Esophagus squamous epithelium (tissue), 5 donors: ENCODE measurements at regions not wholly inside any gene's neighbourhood (a gene's known extent, or its start where the extent isn't known, plus 50 kb on each side); places are given as distances from the start of the nearest gene placed in this dataset.

ENCODE experiments used
- DNase-seq: peaks from one replicate; lab custom pipeline; 2025; lab: John Stamatoyannopoulos, UW
- H3K27ac ChIP-seq, 4 donors: fragments of 200-600 bp; sonication (generic); one replicate each; pipeline ENCODE4 v1.5.1; 2016 to 2019; ENCODE audit warnings: mild to moderate bottlenecking in 1 of 4
- H3K27me3 ChIP-seq, 4 donors: fragments of 200-600 bp; sonication (generic); 1 replicate in 3 of 4; 2 replicates in 1 of 4; pipeline versions ENCODE4 v1.5.1 to v1.6.0; 2017 to 2021; ENCODE audit warnings: antibody characterized with exemption in 1 of 4
- H3K36me3 ChIP-seq, 3 donors: fragments of 200-600 bp; sonication (generic); one replicate each; pipeline ENCODE4 v1.5.1; 2016 to 2019
- H3K4me1 ChIP-seq, 3 donors: fragments of 200-600 bp; sonication (generic); one replicate each; pipeline ENCODE4 v1.5.1; 2017 to 2019
- H3K4me3 ChIP-seq, 4 donors: fragments of 200-600 bp; sonication (generic); 1 replicate in 3 of 4; 2 replicates in 1 of 4; pipeline ENCODE4 v1.5.1; 2016 to 2019; ENCODE audit warnings: mild to moderate bottlenecking in 2 of 4, moderate library complexity in 1 of 4
- H3K9me3 ChIP-seq, 3 donors: fragments of 200-600 bp; sonication (generic); one replicate each; pipeline ENCODE4 v1.5.1; 2016 to 2019
- POLR2A ChIP-seq, 4 donors: fragments of 450-650 bp; IDR thresholded peaks; one replicate each; pipeline ENCODE4 v1.6.1; 2017; ENCODE audit warnings: antibody characterized with exemption in 4 of 4, mild to moderate bottlenecking in 4 of 4, moderate library complexity in 3 of 4
- WGBS, 2 donors: methylation state at CpG; one replicate each; pipeline ENCODE4 v1.1.5; 2018; 5-methylcytosine and 5-hydroxymethylcytosine counted together
- intact Hi-C: fragments of 100-400 bp; cut with DNase I; formaldehyde crosslinking; loops from one replicate; pipeline ENCODE4 v1.15.0; 2022
- TF ChIP-seq, protein P1 (sequence below), 6 experiments: fragments of 450-650 bp in 4 of 6; fragments of 200-600 bp in 2 of 6; sonication (generic) in 2 of 6; IDR thresholded peaks; one replicate each; pipeline ENCODE4 v1.5.1; 2016 to 2019; ENCODE audit warnings: antibody characterized with exemption in 6 of 6, mild to moderate bottlenecking in 4 of 6, moderate library complexity in 4 of 6
- donor health status: DM: yes; HTN: yes; CAD: no.

DNA sequence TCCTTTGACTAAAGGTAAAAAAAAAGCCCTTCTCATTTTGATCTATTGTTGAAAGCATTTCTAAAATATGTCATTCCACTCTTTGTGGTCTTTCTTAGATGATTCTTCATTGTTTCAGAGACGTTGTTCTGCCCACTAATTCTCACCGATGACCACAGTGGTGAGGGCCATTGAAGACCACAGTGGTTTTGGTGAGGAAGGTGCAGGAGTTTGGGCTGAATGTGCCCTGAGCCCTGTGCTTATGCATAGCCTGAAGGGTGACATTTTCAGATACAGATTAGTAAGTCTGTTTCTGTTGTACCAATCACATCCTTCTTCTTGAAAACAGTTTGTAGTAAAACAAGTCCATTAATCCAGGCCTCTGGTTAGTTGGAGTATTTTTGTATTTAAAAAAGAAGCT, 251.3 kb upstream of the ATP5MC3 start:
- no peak for TF ChIP-seq POLR2A (IDR thresholded peaks at IDR 0.05)
- TF ChIP-seq, protein P1, sequence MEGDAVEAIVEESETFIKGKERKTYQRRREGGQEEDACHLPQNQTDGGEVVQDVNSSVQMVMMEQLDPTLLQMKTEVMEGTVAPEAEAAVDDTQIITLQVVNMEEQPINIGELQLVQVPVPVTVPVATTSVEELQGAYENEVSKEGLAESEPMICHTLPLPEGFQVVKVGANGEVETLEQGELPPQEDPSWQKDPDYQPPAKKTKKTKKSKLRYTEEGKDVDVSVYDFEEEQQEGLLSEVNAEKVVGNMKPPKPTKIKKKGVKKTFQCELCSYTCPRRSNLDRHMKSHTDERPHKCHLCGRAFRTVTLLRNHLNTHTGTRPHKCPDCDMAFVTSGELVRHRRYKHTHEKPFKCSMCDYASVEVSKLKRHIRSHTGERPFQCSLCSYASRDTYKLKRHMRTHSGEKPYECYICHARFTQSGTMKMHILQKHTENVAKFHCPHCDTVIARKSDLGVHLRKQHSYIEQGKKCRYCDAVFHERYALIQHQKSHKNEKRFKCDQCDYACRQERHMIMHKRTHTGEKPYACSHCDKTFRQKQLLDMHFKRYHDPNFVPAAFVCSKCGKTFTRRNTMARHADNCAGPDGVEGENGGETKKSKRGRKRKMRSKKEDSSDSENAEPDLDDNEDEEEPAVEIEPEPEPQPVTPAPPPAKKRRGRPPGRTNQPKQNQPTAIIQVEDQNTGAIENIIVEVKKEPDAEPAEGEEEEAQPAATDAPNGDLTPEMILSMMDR (IDR thresholded peaks at IDR 0.05): no peak
- Histone ChIP-seq H3K4me3 (no peak overlapping the region), H3K4me1 (no peaks in the 10 kb centered on the region), H3K9me3 (no peaks in the 10 kb centered on the region), H3K36me3 (no peaks in the 10 kb centered on the region), H3K27ac (no peak overlapping the region), H3K27me3 (no peaks in the 10 kb centered on the region)
- WGBS, 2 donors: 79 to 83% methylated on average over 2 of the region's 2 CpGs
- intact Hi-C loops: no loop called here
- no peak for DNase-seq

DNA sequence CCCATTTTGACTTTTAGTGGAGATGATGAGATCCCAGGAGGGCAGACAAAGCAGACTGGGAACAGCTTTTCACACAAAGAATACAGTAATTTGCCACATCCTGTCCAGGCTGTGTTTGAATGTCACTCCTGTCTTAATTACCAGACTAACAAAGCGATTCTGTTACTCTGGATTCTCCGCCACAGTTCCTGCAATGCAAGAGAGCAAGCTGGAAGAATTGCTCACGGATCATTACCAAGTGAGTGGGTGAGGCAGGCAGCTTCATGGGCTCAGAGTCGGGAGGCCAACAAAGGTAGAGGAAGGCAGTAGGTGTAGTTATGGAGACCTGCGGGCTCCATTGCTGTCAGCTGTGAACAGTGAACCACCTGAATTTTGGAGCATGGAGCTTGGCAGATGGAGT, 250.5 kb upstream of the ATP5MC3 start:
- intact Hi-C loops: no loop called here
- no peak overlapping the region for H3K27ac ChIP-seq
- no peaks in the 10 kb centered on the region for H3K36me3 ChIP-seq
- TF ChIP-seq, protein P1 (IDR thresholded peaks at IDR 0.05): no peak
- TF ChIP-seq POLR2A (IDR thresholded peaks at IDR 0.05): no peak
- H3K27me3 ChIP-seq: no peaks in the 10 kb centered on the region
- H3K9me3 ChIP-seq: no peaks in the 10 kb centered on the region
- WGBS, 2 donors: 37 to 48% methylated on average over 3 to 5 of the region's 5 CpGs
- DNase-seq: no peak
- H3K4me3 ChIP-seq: no peak overlapping the region
- no peaks in the 10 kb centered on the region for H3K4me1 ChIP-seq

DNA sequence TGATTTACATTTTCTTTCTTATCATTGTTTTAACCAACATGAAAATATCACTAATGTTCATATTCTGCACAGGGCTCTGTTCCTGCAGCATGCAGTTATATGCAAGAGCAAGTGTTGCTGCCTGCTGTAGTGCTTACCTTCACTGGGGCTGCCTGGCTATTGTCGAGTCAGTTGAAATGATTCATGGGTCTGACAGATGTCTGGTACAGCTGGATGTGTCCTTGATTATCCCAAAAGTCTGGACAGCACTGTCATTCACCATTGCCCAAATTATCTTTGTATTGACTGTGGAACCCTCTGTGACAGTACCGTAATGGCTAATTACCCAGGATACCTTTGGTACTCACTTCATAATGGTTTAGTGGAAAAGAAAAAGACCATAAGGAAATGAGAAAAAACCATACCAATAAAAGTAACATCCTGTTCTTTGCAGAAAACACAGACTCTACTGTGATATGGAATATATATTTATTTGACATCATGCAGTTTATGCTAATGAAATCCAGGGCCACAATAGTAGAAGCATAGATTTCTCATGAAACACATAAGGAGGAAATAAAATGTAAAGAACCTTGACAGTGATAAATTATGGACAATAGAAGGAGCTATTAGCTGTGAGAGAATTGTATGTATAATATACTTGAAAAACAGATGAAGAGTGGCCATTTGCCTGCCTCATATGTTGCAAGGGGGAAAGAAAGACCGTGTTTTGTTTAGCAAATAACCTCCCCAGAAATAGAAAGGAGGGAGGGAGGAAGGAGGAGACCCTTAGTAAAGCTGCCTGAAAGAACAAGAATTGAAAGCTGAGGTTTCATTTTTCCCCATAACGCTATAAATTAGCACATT, 249.8 kb upstream of the ATP5MC3 start:
- 39 to 47% methylated on average over 3 to 4 of the region's 4 CpGs for WGBS, 2 donors
- H3K4me3 ChIP-seq: no peak overlapping the region
- TF ChIP-seq, protein P1 (IDR thresholded peaks at IDR 0.05): no peak
- no peaks in the 10 kb centered on the region for H3K4me1 ChIP-seq
- intact Hi-C loops: no loop called here
- H3K9me3 ChIP-seq: no peaks in the 10 kb centered on the region
- H3K27ac ChIP-seq: no peak overlapping the region
- no peaks in the 10 kb centered on the region for H3K36me3 ChIP-seq
- DNase-seq: no peak
- H3K27me3 ChIP-seq: no peaks in the 10 kb centered on the region

DNA sequence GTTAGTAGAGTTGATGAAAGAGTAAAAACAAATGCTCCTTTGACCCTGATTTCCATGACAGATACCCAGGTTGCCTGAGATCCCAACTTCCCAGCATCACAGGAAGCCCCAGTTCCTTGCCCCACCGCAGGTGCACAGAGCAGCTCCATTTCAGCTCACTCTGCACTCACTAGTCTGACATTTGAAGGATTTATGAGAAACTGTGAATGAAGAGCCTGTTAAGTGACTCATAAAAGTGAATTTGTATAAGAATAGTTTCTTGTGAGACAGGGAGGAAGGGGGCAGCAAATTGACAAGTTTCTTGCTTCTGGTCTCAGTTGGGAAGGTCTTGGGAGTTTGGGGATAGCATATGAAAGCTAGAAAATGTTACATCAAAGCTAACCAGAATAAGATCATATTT, 248.7 kb upstream of the ATP5MC3 start:
- 62 to 77% methylated on average over 1 of the region's 1 CpG for WGBS, 2 donors
- TF ChIP-seq POLR2A (IDR thresholded peaks at IDR 0.05): no peak
- TF ChIP-seq, protein P1 (IDR thresholded peaks at IDR 0.05): no peak
- Histone ChIP-seq H3K36me3 (no peaks in the 10 kb centered on the region), H3K4me1 (no peaks in the 10 kb centered on the region), H3K27ac (no peak overlapping the region), H3K4me3 (no peak overlapping the region), H3K27me3 (no peaks in the 10 kb centered on the region), H3K9me3 (no peaks in the 10 kb centered on the region)
- DNase-seq: no peak
- intact Hi-C loops: no loop called here

DNA sequence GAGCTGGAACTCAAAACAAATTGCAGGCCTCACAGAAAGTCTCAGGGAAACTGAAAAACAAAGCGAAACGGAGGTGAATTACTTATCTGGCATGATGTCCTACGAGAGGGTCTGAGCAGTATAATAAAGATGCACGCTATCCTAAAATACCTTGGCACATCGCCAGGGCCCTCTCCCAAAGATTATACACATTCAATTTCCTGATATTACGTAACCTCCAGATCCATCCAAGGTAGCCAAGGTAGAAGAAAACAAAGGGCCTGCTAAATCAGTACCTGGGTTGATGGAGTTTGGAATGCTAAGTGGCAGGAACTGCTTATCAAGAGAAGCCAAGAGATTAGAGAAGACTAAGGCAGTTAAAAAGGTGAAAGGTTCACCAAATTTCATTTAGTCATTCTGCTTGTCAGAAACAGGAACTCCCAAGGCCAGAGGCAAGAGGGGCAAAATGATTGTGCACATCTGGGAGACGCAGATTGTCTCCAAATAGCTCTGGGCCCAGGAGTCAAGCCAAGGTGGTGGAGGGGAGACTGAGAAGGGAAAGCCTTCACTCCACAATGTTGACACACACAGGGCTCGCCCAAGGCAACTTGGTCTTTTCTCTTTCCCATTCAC, 236.8 kb upstream of the ATP5MC3 start:
- Histone ChIP-seq H3K36me3 (no peaks in the 10 kb centered on the region), H3K27me3 (no peaks in the 10 kb centered on the region), H3K27ac (no peak overlapping the region), H3K4me1 (no peaks in the 10 kb centered on the region), H3K4me3 (no peak overlapping the region), H3K9me3 (no peaks in the 10 kb centered on the region)
- DNase-seq: no peak
- WGBS, 2 donors: 49 to 63% methylated on average over 8 of the region's 8 CpGs
- intact Hi-C loops: no loop called here
- TF ChIP-seq POLR2A (IDR thresholded peaks at IDR 0.05): no peak
- TF ChIP-seq, protein P1 (IDR thresholded peaks at IDR 0.05): no peak
